ENCODE measurements at regions not wholly inside any gene's neighbourhood (a gene's known extent, or its start where the extent isn't known, plus 50 kb on each side); places are given as distances from the start of the nearest gene placed in this dataset.

GRCh38 chr5:165783024-165783423 is 2277.6 kb downstream of the MAT2B start (continued):
- no peak for TF ChIP-seq GRHL2 (CRISPR knock-in tag; IDR thresholded peaks at IDR 0.05; ENCODE audit: insufficient replicate concordance, severe bottlenecking)
- no peak for TF ChIP-seq MXD4 (CRISPR knock-in tag; IDR thresholded peaks at IDR 0.05; ENCODE audit: borderline replicate concordance)
- TF ChIP-seq ELF4 (CRISPR knock-in tag; IDR thresholded peaks at IDR 0.05; ENCODE audit: low read depth): no peak
- no peak for TF ChIP-seq RORB (CRISPR knock-in tag; IDR thresholded peaks at IDR 0.05)
- no peak for TF ChIP-seq MLX (CRISPR knock-in tag; IDR thresholded peaks at IDR 0.05)
- no peak for TF ChIP-seq FOXK1 (CRISPR knock-in tag; IDR thresholded peaks at IDR 0.05)
- TF ChIP-seq NR1H2 (CRISPR knock-in tag; IDR thresholded peaks at IDR 0.05): no peak
- TF ChIP-seq MAX (CRISPR knock-in tag; IDR thresholded peaks at IDR 0.05): no peak

GRCh38 chr5:165786073-165786472 is 2280.7 kb downstream of the MAT2B start:
- H3K9me3 Mint-ChIP-seq: peaks cover 9% of the 10 kb centered on the region
- no peak overlapping the region for H3K27ac Mint-ChIP-seq
- POLR2A ChIA-PET: interaction anchor here (0.5 kb wide), 1 partner anchor 1009 kb away, joined by 4 read pairs; no protein-coding TSS in a partner anchor
- no peak for DNase-seq (ENCODE audit: low spot score)
- no peak overlapping the region for H3K4me3 Mint-ChIP-seq
- peaks cover 10% of the 10 kb centered on the region for H3K4me1 Mint-ChIP-seq
- no peaks in the 10 kb centered on the region for H3K27me3 Mint-ChIP-seq (ENCODE audit: low read depth)
- ATAC-seq: no peak
- no peaks in the 10 kb centered on the region for H3K36me3 Mint-ChIP-seq
- CTCF ChIA-PET: no interaction called here
- TF ChIP-seq CREM (CRISPR knock-in tag; IDR thresholded peaks at IDR 0.05) (no peak), ATF6 (CRISPR knock-in tag; IDR thresholded peaks at IDR 0.05) (no peak), ZNF121 (CRISPR knock-in tag; IDR thresholded peaks at IDR 0.05) (no peak), E2F1 (CRISPR knock-in tag; IDR thresholded peaks at IDR 0.05) (no peak), KAT7 (CRISPR knock-in tag; IDR thresholded peaks at IDR 0.05; ENCODE audit: borderline replicate concordance) (no peak), NR3C1 (CRISPR knock-in tag; conservative IDR thresholded peaks at IDR 0.05; ENCODE audit: low read depth) (no peak), JAZF1 (CRISPR knock-in tag; IDR thresholded peaks at IDR 0.05) (no peak), SMAD4 (CRISPR knock-in tag; IDR thresholded peaks at IDR 0.05) (no peak), ZBTB43 (CRISPR knock-in tag; IDR thresholded peaks at IDR 0.05) (no peak)

GRCh38 chr5:165795073-165795472 is 2289.7 kb downstream of the MAT2B start:
- H3K27ac Mint-ChIP-seq: no peak overlapping the region
- TF ChIP-seq TCF7 (CRISPR knock-in tag; IDR thresholded peaks at IDR 0.05; ENCODE audit: low read depth): no peak
- no peak for DNase-seq (ENCODE audit: low spot score)
- no peak overlapping the region for H3K4me3 Mint-ChIP-seq
- CTCF ChIA-PET: no interaction called here
- POLR2A ChIA-PET: no interaction called here
- no peak for ATAC-seq
- H3K36me3 Mint-ChIP-seq: peaks cover 8% of the 10 kb centered on the region
- no peaks in the 10 kb centered on the region for H3K27me3 Mint-ChIP-seq (ENCODE audit: low read depth)
- no peaks in the 10 kb centered on the region for H3K4me1 Mint-ChIP-seq
- peaks cover 18% of the 10 kb centered on the region for H3K9me3 Mint-ChIP-seq
